ENCODE measurements at regions not wholly inside any gene's neighbourhood (a gene's known extent, or its start where the extent isn't known, plus 50 kb on each side); places are given as distances from the start of the nearest gene placed in this dataset.

- no peak overlapping the region for H3K4me3 ChIP-seq (ENCODE audit: control insufficient read depth, low read depth, low read length)
- no peak for DNase-seq (ENCODE audit: low read depth)
- TF ChIP-seq CTCF (conservative IDR thresholded peaks at IDR 0.05; ENCODE audit: control insufficient read depth, insufficient read depth, low read depth, low read length) = no peak
These were observed 100.4 kb upstream of the ZNF618 start for GRCh38 chr9:113775749-113776148.

DNA sequence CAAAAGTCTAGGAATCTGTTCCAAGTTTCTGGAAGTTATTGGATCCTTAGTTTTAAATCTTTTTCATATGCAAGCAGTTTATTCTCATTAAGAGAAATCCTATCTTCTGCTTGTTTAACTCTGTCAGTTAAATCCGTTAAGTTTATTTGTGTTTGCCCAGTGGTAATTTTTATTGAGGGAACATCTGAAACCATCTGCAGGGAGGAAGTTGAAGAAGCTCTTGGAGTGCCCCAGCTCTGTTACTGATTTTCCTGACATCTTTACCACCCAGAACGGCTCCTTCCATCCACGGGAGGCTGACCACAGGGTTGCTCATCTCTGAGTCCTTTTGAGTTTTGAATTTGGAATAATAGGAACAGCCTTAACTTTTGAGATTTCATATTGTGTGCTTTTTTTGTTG is 99.9 kb upstream of the ZNF618 start:
- no peak overlapping the region for H3K4me3 ChIP-seq (ENCODE audit: control insufficient read depth, low read depth, low read length)
- TF ChIP-seq CTCF (conservative IDR thresholded peaks at IDR 0.05; ENCODE audit: control insufficient read depth, insufficient read depth, low read depth, low read length) = no peak
- DNase-seq (ENCODE audit: low read depth) = no peak

DNA sequence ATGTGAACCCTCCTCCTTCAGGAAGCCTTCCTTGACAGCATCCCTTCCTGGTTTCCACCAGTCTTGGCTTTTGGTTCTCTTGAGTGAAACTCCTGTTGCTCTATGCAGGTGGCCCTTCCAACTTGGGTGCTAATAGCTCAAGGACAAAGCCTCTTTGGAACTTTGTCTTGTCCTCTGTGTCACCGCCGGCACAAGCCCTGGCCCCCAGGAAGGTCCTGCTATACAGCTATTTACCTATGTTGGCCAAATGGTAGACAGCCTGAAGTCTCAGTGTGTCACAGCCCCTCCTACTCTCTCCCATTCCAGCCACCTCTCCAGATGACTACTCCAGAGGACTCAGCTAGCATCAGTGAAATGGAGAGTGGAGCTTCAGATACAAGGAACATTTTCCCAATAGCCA is 94.7 kb upstream of the ZNF618 start:
- no peak for TF ChIP-seq CTCF (conservative IDR thresholded peaks at IDR 0.05; ENCODE audit: control insufficient read depth, insufficient read depth, low read depth, low read length)
- no peak overlapping the region for H3K4me3 ChIP-seq (ENCODE audit: control insufficient read depth, low read depth, low read length)
- no peak for DNase-seq (ENCODE audit: low read depth)

- no peak for DNase-seq (ENCODE audit: low read depth)
- TF ChIP-seq CTCF (conservative IDR thresholded peaks at IDR 0.05; ENCODE audit: control insufficient read depth, insufficient read depth, low read depth, low read length) = no peak
These were observed 94.2 kb upstream of the ZNF618 start for GRCh38 chr9:113781896-113782295.

DNA sequence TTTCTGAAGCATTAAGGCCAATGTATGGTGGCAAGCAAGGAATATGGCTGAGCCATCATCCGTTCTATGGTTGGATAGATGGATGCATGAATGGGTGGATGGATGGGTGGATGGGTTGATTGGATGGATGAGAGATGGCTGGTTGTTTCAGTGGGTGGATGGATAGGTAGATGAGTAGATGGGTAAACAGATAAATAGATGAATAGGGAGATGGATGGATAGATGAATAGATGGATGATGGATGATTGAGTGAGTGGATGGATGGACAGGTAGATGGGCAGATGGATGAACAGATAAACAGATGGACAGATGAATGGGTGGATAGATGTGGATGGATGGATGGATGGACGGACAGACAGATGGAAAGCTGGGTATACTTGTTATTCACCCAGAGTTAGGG is 92.6 kb upstream of the ZNF618 start:
- H3K4me3 ChIP-seq (ENCODE audit: control insufficient read depth, low read depth, low read length) = no peak overlapping the region
- TF ChIP-seq CTCF (conservative IDR thresholded peaks at IDR 0.05; ENCODE audit: control insufficient read depth, insufficient read depth, low read depth, low read length) = no peak
- no peak for DNase-seq (ENCODE audit: low read depth)

More at GRCh38 chr9:113781896-113782295, 94.2 kb upstream of the ZNF618 start:
- no peak overlapping the region for H3K4me3 ChIP-seq (ENCODE audit: control insufficient read depth, low read depth, low read length)

- TF ChIP-seq CTCF (conservative IDR thresholded peaks at IDR 0.05; ENCODE audit: control insufficient read depth, insufficient read depth, low read depth, low read length) = no peak
- no peak overlapping the region for H3K4me3 ChIP-seq (ENCODE audit: control insufficient read depth, low read depth, low read length)
- no peak for DNase-seq (ENCODE audit: low read depth)
These were observed 90.8 kb upstream of the ZNF618 start for GRCh38 chr9:113785334-113785733.

DNA sequence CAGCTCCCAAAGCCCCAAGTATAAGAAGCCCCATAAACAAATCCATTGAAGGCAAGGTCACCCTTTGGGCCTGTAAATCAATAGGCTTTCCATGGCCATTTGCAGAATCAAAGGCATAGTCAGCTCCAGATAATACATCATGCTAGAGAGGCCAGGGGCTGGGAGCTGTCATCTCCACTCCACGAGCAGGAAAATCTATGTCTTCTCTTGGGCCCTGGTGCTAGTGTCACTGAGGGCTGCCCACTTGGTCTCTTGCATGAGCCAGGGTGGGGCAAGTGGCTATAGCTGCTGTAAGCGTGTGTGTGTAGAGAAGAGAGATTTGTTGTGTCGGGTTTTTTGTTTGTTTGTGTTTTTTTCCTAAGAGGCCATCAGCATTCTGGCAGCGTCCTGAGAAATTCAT is 90.0 kb upstream of the ZNF618 start:
- no peak for DNase-seq (ENCODE audit: low read depth)
- TF ChIP-seq CTCF (conservative IDR thresholded peaks at IDR 0.05; ENCODE audit: control insufficient read depth, insufficient read depth, low read depth, low read length) = no peak
- H3K4me3 ChIP-seq (ENCODE audit: control insufficient read depth, low read depth, low read length) = no peak overlapping the region
